CD14-positive monocyte (primary cell): ENCODE measurements at regions not wholly inside any gene's neighbourhood (a gene's known extent, or its start where the extent isn't known, plus 50 kb on each side); places are given as distances from the start of the nearest gene placed in this dataset.

Experiments
- DNase-seq, 3 donors: peaks; one replicate each; pipeline ENCODE4 v3.0.0-alpha.2; 2011 to 2022
- H2AFZ ChIP-seq: 2 replicates; pipeline ENCODE4 v1.6.0; 2012; ENCODE audit warnings: mild to moderate bottlenecking, low read depth, low read length, inconsistent platforms; ENCODE audit not compliant: insufficient read depth, poor library complexity, severe bottlenecking
- H3K27ac ChIP-seq, 2 donors: 1 replicate in 1 of 2; 2 replicates in 1 of 2; pipeline ENCODE4 v1.5.1; 2012 to 2013; ENCODE audit warnings: low read length in 2 of 2, control low read depth in 1 of 2, inconsistent platforms in 1 of 2, low read depth in 1 of 2, mild to moderate bottlenecking in 1 of 2
- H3K27me3 ChIP-seq, 2 donors: one replicate each; pipeline versions ENCODE4 v1.6.0 to v1.6.1; 2011 to 2013; ENCODE audit warnings: low read length in 2 of 2; ENCODE audit not compliant: control insufficient read depth in 2 of 2, insufficient read depth in 2 of 2
- H3K36me3 ChIP-seq, 2 donors: replicated peaks in 1 of 2; 1 replicate in 1 of 2; 2 replicates in 1 of 2; pipeline versions ENCODE4 v1.5.1 to v1.6.1; 2012 to 2013; ENCODE audit warnings: low read length in 2 of 2, control low read depth in 1 of 2, inconsistent platforms in 1 of 2, mild to moderate bottlenecking in 1 of 2; ENCODE audit not compliant: insufficient read depth in 2 of 2, control insufficient read depth in 1 of 2
- H3K4me1 ChIP-seq, 2 donors: 1 replicate in 1 of 2; 2 replicates in 1 of 2; pipeline versions ENCODE4 v1.5.1 to v1.6.1; 2012 to 2013; ENCODE audit warnings: low read length in 2 of 2, control low read depth in 1 of 2, inconsistent platforms in 1 of 2, mild to moderate bottlenecking in 1 of 2, moderate library complexity in 1 of 2; ENCODE audit not compliant: insufficient read depth in 2 of 2, control insufficient read depth in 1 of 2
- H3K4me2 ChIP-seq: replicated peaks from 2 replicates; pipeline ENCODE3; 2012; ENCODE audit warnings: low read length, moderate library complexity, mild to moderate bottlenecking; ENCODE audit not compliant: poor library complexity, severe bottlenecking; ENCODE audit errors: extremely low read depth
- H3K4me3 ChIP-seq, 3 experiments: fragments of 200-600 bp in 1 of 3; sonication (generic) in 1 of 3; replicated peaks in 1 of 3; 1 replicate in 2 of 3; 2 replicates in 1 of 3; pipeline ENCODE4 v1.5.1; 2011 to 2013; ENCODE audit warnings: low read length in 3 of 3, mild to moderate bottlenecking in 3 of 3, control low read depth in 2 of 3, low read depth in 2 of 3, inconsistent platforms in 1 of 3, moderate library complexity in 1 of 3
- H3K79me2 ChIP-seq: 2 replicates; pipeline ENCODE4 v1.6.0; 2012; ENCODE audit warnings: mild to moderate bottlenecking, control low read depth, inconsistent platforms, low read length, moderate library complexity; ENCODE audit not compliant: insufficient read depth
- H3K9ac ChIP-seq: 2 replicates; pipeline ENCODE4 v1.6.0; 2017; ENCODE audit warnings: low read length, mild to moderate bottlenecking; ENCODE audit not compliant: insufficient read depth, poor library complexity, severe bottlenecking
- H3K9me3 ChIP-seq, 2 donors: replicated peaks in 1 of 2; 1 replicate in 1 of 2; 2 replicates in 1 of 2; pipeline versions ENCODE4 v1.5.1 to v1.6.1; 2012 to 2013; ENCODE audit warnings: low read length in 2 of 2, control low read depth in 1 of 2; ENCODE audit not compliant: control insufficient read depth in 1 of 2, insufficient read depth in 1 of 2
- H4K20me1 ChIP-seq: 2 replicates; pipeline ENCODE4 v1.6.0; 2012; ENCODE audit warnings: mild to moderate bottlenecking, low read length, control low read depth, moderate library complexity; ENCODE audit not compliant: insufficient read depth
- H3K27ac Mint-ChIP-seq, 7 donors: one replicate each; pipeline ENCODE4 v1.8.0; 2020; ENCODE audit warnings: mild to moderate bottlenecking in 7 of 7, mixed read lengths in 7 of 7, moderate library complexity in 6 of 7, inconsistent platforms in 2 of 7
- H3K27me3 Mint-ChIP-seq, 3 donors: one replicate each; pipeline ENCODE4 v1.8.0; 2021 to 2022; ENCODE audit warnings: low read depth in 3 of 3, mild to moderate bottlenecking in 3 of 3, mixed read lengths in 3 of 3, moderate library complexity in 3 of 3, inconsistent platforms in 1 of 3
- H3K36me3 Mint-ChIP-seq, 2 donors: one replicate each; pipeline ENCODE4 v1.8.0; 2020; ENCODE audit warnings: mixed read lengths in 2 of 2, inconsistent platforms in 1 of 2, mild to moderate bottlenecking in 1 of 2
- H3K4me1 Mint-ChIP-seq: one replicate; pipeline ENCODE4 v1.8.0; 2020; ENCODE audit warnings: mild to moderate bottlenecking, mixed read lengths
- H3K4me3 Mint-ChIP-seq, 2 donors: one replicate each; pipeline ENCODE4 v1.8.0; 2020; ENCODE audit warnings: mild to moderate bottlenecking in 2 of 2, mixed read lengths in 2 of 2, moderate library complexity in 1 of 2
- H3K9me3 Mint-ChIP-seq, 7 donors: one replicate each; pipeline ENCODE4 v1.8.0; 2020 to 2022; ENCODE audit warnings: mixed read lengths in 7 of 7, mild to moderate bottlenecking in 6 of 7, moderate library complexity in 6 of 7, inconsistent platforms in 2 of 7
- WGBS: methylation state at CpG from one replicate; pipeline ENCODE4 v1.1.5; 2013; ENCODE audit warnings: missing lambda C conversion rate; ENCODE audit not compliant: insufficient coverage; 5-methylcytosine and 5-hydroxymethylcytosine counted together
- intact Hi-C, 2 donors: fragments of 100-400 bp; cut with micrococcal nuclease; formaldehyde crosslinking; loops; one replicate each; pipeline versions ENCODE4 v1.15.0 to v1.15.1; 2023
- TF ChIP-seq, protein P1 (sequence below): fragments of 200-600 bp; IDR thresholded peaks from one replicate; pipeline ENCODE4 v1.8.0; 2022; ENCODE audit warnings: antibody characterized with exemption, mild to moderate bottlenecking

DNA sequence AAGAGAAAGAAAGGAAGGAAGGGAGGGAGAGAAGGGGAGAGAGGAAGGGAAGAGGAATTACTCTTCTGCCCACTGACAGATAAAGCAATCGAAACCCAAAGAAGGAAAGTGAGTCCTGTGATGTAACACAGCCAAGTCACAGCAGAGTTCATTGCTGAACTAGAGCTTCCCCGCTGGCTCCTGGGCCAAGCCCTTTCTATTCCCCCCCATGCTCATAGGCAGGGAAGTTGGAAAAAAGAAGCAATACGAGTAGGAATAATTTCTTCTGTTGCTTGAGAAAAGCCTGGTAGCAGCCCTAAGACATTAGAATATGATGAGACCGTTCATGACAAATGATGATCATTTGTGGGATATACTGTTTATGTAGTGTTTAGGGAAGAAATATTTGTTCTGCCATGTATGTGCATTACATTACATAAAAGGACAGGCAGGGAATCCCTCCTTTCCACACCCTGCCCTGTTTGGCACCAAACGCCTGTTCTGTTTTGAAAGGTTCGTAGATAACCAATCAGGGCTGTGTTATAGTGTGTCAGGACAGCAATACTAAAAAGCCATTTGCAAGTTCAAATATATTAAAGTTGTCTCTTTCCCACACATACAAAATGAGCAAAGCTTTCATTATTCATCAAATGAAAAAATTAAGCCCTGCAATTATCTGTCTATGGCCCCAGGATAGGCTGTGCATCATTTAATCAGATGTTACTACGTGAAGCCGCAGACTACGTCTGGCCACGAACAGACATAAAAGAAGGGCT, 111.0 kb upstream of the TRPM1 start:
- peak overlapping the region; percentile 58 to 66 for H3K27ac ChIP-seq
- peaks cover 0 to 8% of the 10 kb centered on the region in 2 donors for H3K36me3 Mint-ChIP-seq
- H3K4me3 Mint-ChIP-seq = peak overlapping the region; percentile 48 to 64
- H4K20me1 ChIP-seq = no peaks in the 10 kb centered on the region
- WGBS = 100% methylated on average over 1 of the region's 10 CpGs
- no peak overlapping the region for H2AFZ ChIP-seq
- peaks cover 0 to 11% (median 3%) of the 10 kb centered on the region in 7 donors for H3K9me3 Mint-ChIP-seq
- H3K4me1 Mint-ChIP-seq = peaks cover 65% of the 10 kb centered on the region
- TF ChIP-seq, protein P1, sequence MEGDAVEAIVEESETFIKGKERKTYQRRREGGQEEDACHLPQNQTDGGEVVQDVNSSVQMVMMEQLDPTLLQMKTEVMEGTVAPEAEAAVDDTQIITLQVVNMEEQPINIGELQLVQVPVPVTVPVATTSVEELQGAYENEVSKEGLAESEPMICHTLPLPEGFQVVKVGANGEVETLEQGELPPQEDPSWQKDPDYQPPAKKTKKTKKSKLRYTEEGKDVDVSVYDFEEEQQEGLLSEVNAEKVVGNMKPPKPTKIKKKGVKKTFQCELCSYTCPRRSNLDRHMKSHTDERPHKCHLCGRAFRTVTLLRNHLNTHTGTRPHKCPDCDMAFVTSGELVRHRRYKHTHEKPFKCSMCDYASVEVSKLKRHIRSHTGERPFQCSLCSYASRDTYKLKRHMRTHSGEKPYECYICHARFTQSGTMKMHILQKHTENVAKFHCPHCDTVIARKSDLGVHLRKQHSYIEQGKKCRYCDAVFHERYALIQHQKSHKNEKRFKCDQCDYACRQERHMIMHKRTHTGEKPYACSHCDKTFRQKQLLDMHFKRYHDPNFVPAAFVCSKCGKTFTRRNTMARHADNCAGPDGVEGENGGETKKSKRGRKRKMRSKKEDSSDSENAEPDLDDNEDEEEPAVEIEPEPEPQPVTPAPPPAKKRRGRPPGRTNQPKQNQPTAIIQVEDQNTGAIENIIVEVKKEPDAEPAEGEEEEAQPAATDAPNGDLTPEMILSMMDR = no peak
- peaks cover 0 to 3% (median 0%) of the 10 kb centered on the region in 3 donors for H3K27me3 Mint-ChIP-seq
- DNase-seq = peak; percentile 58 to 84 (median 81)
- no peak overlapping the region for H3K9ac ChIP-seq
- peak overlapping the region; percentile 9 for H3K4me2 ChIP-seq
- H3K4me1 ChIP-seq = peaks cover 51 to 60% of the 10 kb centered on the region in 2 donors
- peak overlapping the region in 1 of 3 experiments; percentile 10 for H3K4me3 ChIP-seq
- intact Hi-C loops = no loop called here
- peak overlapping the region; percentile 81 to 95 (median 93) for H3K27ac Mint-ChIP-seq
- H3K36me3 ChIP-seq = no peaks in the 10 kb centered on the region
- H3K9me3 ChIP-seq = peaks cover 3 to 7% of the 10 kb centered on the region in 2 donors
- H3K27me3 ChIP-seq = no peaks in the 10 kb centered on the region
- peaks cover 34% of the 10 kb centered on the region for H3K79me2 ChIP-seq

DNA sequence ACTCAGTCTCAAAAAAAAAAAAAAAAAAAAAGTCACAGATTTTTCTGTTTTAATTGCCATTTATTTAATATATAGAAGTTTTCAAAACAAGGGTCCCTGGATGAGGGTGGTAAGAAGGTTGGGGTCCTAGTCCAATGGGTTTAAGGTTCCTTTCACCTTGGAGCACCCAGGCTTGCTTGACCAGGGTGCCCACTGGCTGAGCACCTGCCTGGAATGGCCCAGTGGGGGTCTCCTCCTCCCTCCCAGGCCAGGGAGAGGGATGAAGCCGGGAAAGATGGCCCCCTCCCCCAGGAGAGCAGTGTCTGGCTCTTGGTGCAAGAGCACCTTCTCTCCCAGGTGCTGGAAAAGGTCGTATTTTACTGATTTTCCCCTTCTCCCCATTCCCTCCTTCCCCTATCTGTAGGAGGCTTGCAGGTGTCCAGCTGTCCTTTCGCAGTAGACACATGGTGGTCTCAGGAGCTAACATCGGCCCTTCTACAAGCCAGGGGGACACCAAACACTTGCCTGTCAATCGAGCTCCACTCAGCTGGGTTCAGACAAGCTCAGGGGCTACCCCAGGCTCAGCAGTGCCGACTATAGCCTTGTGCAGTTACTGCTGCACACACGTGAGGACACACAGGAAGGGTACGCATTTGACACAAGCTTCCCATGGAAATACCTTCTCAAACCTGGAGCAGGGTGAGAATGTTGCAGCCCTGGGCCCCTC, 112.3 kb upstream of the KLF13 start:
- Histone ChIP-seq H3K27ac (peak overlapping the region; percentile 91 to 93), H3K4me2 (peak overlapping the region; percentile 69), H3K36me3 (no peaks in the 10 kb centered on the region), H3K4me3 (peak overlapping the region in 1 of 3 experiments; percentile 72), H3K27me3 (no peaks in the 10 kb centered on the region), H3K4me1 (peaks cover 68 to 78% of the 10 kb centered on the region in 2 donors), H3K79me2 (peaks cover 37% of the 10 kb centered on the region), H4K20me1 (no peaks in the 10 kb centered on the region), H3K9me3 (peaks cover 3 to 5% of the 10 kb centered on the region in 2 donors), H3K9ac (no peak overlapping the region), H2AFZ (peak overlapping the region; percentile 54)
- Mint-ChIP-seq H3K27me3 (peaks cover 0 to 3% (median 0%) of the 10 kb centered on the region in 3 donors), H3K9me3 (peaks cover 0 to 11% (median 0%) of the 10 kb centered on the region in 7 donors), H3K27ac (peak overlapping the region; percentile 90 to 93 (median 91)), H3K4me1 (peaks cover 75% of the 10 kb centered on the region), H3K36me3 (peaks cover 3 to 13% of the 10 kb centered on the region in 2 donors), H3K4me3 (peak overlapping the region; percentile 60 to 83)
- TF ChIP-seq, protein P1 = no peak
- 57% methylated on average over 6 of the region's 8 CpGs for WGBS
- intact Hi-C loops = loop anchor here (1.0 to 2.0 kb wide), 3 partner anchors 48 to 112 kb away; partner anchors contain the start of gene KLF13 (in 1 of the 2)
- DNase-seq = no peak
